Dedifferentiated amniotic fluid mesenchymal stem cell (primary cell): ENCODE measurements at regions not wholly inside any gene's neighbourhood (a gene's known extent, or its start where the extent isn't known, plus 50 kb on each side); places are given as distances from the start of the nearest gene placed in this dataset.

ENCODE experiments used
- DNase-seq: peaks from one replicate; pipeline ENCODE4 v3.0.0-alpha.2; 2016; ENCODE audit errors: extremely low spot score

GRCh38 chr4:136850446-136850845 is 681.8 kb downstream of the PCDH18 start:
- no peak for DNase-seq

- DNase-seq: no peak
Measured at GRCh38 chr4:136847881-136848621, 684.2 kb downstream of the PCDH18 start.

GRCh38 chr4:136841526-136841925 is 690.8 kb downstream of the PCDH18 start:
- DNase-seq: no peak

- no peak for DNase-seq
Measured at GRCh38 chr4:136838607-136839006, 693.7 kb downstream of the PCDH18 start.

GRCh38 chr4:136831553-136831952 is 700.7 kb downstream of the PCDH18 start:
- no peak for DNase-seq

- no peak for DNase-seq
Measured at GRCh38 chr4:136829280-136829679, 703.0 kb downstream of the PCDH18 start.

- no peak for DNase-seq
Measured at GRCh38 chr4:136823020-136823419, 709.3 kb downstream of the PCDH18 start.

GRCh38 chr4:136818811-136819330 is 713.4 kb downstream of the PCDH18 start:
- DNase-seq: no peak

GRCh38 chr4:136812100-136812880 is 720.0 kb downstream of the PCDH18 start:
- no peak for DNase-seq

- no peak for DNase-seq
Measured at GRCh38 chr4:136811496-136812077, 720.7 kb downstream of the PCDH18 start.

GRCh38 chr4:136810626-136811025 is 721.7 kb downstream of the PCDH18 start:
- no peak for DNase-seq

GRCh38 chr4:136806844-136807243 is 725.5 kb downstream of the PCDH18 start:
- DNase-seq: no peak

- DNase-seq: no peak
Measured at GRCh38 chr4:136805617-136806016, 726.7 kb downstream of the PCDH18 start.

- DNase-seq: no peak
Measured at GRCh38 chr4:136803433-136803832, 728.9 kb downstream of the PCDH18 start.

GRCh38 chr4:136800248-136800647 is 732.0 kb downstream of the PCDH18 start:
- DNase-seq: no peak

GRCh38 chr4:136796953-136797352 is 735.3 kb downstream of the PCDH18 start:
- no peak for DNase-seq

GRCh38 chr4:136793848-136794247 is 738.4 kb downstream of the PCDH18 start:
- no peak for DNase-seq

GRCh38 chr4:136784326-136784725 is 748.0 kb downstream of the PCDH18 start:
- no peak for DNase-seq

GRCh38 chr4:136769717-136770116 is 762.6 kb downstream of the PCDH18 start:
- no peak for DNase-seq

GRCh38 chr4:136768925-136769275 is 763.4 kb downstream of the PCDH18 start:
- DNase-seq: no peak

GRCh38 chr4:136768213-136768924 is 763.9 kb downstream of the PCDH18 start:
- DNase-seq: no peak

- DNase-seq: no peak
Measured at GRCh38 chr4:136763919-136764318, 768.4 kb downstream of the PCDH18 start.
